GM18519 (cell line): ENCODE measurements at regions not wholly inside any gene's neighbourhood (a gene's known extent, or its start where the extent isn't known, plus 50 kb on each side); places are given as distances from the start of the nearest gene placed in this dataset.
"Not testable (repeated sequence)": the region's sequence is repeated elsewhere in the genome, so short reads cannot be mapped to it uniquely, and the experiment has no call there.

Source experiments
- ATAC-seq: cut with Tn5 transposase; IDR thresholded peaks from one replicate; pipeline ENCODE4 v1.9.1; 2021; ENCODE audit warnings: mild to moderate bottlenecking, moderate library complexity; ENCODE audit not compliant: unreplicated experiment, low FRiP score

DNA sequence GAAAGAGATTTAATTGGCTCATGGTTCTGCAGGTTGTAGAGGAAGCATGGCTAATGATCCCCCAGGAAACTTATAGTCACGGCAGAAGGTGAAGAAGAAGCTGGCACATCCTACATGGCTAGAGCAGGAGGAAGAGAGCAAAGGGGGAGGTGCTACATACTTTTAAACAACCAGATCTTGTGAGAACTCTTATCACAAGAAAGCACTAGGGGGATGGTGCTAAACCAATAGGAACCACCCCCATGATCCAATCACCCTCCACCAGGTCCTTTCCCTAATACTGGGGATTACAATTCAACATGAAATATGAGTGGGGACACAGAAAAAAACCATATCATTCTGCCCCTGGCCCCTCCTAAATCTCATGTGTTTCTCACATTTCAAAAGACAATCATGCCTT is 147.2 kb upstream of the EPB41L4A start:
- ATAC-seq = no peak

GRCh38 chr5:112569596-112569995 is 150.5 kb upstream of the EPB41L4A start:
- no peak for ATAC-seq

- no peak for ATAC-seq
These were observed 151.8 kb upstream of the EPB41L4A start for GRCh38 chr5:112570708-112571444.

DNA sequence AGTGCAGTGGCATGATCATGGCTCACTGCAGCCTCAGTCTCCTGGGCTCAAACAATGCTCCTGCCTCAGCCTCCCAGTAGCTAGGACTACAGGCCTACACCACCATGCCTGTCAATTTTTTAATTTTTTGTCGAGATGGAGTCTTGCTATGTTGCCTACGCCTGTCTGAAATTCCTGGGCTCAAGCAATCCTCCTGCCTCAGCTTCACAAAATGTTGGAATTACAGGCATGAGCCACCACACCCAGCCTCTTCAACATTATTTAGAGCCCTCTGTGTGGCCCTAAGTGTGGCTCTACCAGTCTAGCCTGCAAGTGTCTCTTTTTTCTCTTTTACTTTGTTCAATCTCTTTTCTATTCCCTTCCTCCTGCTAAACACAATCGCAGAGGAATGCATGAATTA is 154.4 kb upstream of the EPB41L4A start:
- ATAC-seq = no peak

DNA sequence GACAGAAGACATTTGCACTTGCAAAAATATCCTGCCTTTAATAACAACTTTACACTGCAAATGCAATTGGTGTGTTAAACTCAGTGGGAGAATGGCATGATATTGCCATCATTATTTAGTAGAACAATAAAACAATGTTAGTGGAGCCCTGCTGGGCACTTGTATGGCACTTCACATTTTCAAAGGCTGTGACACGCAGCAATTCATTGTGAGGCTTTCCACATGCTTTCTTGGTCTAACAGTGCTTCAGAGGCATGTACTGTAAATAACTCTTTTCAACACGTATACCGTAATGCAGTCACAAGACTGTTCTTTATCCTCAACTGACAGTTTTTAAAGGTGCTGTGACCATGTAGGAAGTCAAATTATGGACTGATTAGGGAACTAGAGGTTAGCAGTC is 155.5 kb upstream of the EPB41L4A start:
- no peak for ATAC-seq

- ATAC-seq = no peak
These were observed 157.3 kb upstream of the EPB41L4A start for GRCh38 chr5:112576298-112576925.

- ATAC-seq = no peak
These were observed 158.0 kb upstream of the APC start for GRCh38 chr5:112579599-112580170.

DNA sequence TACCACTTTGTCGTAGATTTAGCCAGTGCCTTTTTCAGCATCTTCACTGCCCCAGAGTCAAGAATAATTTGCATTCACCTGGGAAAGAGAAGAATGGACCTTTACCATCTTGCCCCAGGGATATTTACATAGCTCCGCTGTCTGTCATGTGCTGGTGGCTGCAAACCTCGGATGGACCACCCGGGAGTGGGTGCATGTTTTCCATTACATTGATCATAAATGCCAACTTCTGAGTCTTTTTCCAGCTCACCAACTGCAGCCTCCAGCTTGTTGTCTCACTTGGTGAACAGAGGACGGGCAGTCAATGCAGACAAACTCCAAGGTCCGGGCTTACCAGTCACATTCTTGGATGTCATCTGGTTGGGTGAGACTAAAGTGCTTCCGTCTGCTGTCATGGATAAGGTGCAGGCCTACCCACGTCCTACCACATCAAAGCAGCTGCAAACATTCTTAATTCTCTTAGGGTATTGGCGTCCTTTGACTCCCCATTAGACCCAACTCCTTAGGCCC is 155.8 kb upstream of the APC start:
- no peak for ATAC-seq

- ATAC-seq = no peak
These were observed 154.5 kb upstream of the APC start for GRCh38 chr5:112583166-112583565.

DNA sequence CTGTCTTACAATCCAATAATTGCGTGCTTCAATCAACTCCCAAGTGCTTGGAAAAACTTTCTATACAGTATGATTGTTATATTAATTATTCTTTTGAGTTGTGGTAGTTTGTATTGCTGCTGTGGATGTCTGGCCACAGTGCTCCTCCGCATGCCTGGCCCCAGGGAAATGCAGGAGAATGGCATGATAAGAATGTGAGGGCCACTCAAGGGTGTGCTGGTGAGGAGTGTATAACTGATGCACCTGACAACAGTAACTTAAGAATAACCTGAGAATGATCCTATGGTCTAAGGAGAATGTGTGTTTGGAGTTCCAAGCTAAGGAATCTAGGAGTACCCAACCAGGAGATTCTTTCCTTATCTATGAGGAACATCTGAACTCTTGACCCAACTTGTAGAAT is 152.9 kb upstream of the APC start:
- ATAC-seq = no peak

- ATAC-seq = no peak
These were observed 151.1 kb upstream of the APC start for GRCh38 chr5:112586596-112587062.

DNA sequence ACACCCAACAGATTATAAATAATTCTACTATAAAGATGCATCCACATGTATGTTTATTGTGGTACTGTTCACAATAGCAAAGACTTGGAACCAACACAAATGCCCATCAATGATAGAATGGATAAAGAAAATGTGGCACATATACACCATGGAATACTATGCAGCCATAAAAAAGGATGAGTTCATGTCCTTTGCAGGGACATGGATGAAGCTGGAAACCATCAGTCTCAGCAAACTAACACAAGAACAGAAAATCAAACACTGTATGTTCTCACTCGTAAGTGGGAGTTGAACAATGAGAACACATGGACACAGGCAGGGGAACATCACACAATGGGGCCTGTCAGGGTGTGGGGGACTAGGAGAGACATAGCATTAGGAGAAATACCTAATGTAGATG is 146.8 kb upstream of the APC start:
- not testable (repeated sequence) for ATAC-seq

GRCh38 chr5:112594095-112594850 is 143.4 kb upstream of the APC start:
- no peak for ATAC-seq

DNA sequence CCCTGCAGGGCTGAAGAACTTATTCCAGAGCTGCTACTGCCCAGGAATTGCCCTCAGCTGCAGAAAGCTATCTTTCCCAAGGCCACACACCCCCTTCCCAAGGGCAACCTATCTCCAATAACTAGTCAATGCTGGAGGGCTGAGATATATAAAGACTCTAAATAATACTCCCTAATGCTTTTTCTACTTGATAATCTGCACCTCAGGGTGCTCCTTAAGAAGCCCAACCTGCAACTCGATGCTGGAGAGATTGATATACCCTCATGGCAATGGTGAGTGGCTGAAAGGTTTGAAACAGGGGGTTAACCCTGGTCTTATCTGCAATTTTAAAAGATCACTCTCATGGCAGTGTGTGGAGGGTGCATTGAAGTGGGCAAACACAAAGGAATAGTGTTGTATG is 142.7 kb upstream of the APC start:
- ATAC-seq = no peak

DNA sequence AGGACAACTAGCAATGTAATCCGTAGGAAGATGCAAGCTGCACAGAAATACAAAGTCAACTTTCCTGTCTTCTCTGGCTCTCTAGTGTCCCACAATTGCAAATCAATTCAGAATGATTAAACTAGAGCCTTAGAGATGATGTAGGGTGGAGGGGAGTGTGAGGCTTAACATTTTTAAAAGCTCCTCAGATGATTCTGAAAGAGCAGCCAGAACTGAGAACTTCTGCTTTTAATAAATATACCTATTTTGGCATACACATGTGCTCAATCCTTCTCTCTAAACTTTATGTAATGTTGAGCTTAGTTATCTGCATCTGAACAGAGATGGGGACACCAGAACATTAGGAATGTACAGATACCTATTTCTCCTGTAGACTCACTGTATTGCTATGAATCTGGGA is 139.9 kb upstream of the APC start:
- ATAC-seq = no peak

DNA sequence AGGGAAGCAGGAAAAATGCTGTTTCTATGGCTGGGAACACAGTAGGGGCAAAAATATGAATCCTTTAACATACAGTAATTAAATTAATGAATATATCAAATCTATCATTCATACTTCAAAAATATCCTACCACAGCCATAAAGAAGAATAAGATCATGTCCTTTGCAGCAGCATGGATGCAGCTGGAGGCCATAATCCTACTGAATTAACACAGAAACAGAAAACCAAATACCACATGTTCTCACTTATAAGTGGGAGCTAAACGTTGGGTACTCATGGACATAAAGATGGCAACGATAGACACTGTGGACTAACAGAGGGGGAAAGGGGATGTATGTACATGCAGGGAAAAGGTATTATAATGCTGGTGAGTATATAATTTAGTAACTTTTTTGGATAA is 137.2 kb upstream of the APC start:
- ATAC-seq = not testable (repeated sequence)

GRCh38 chr5:112604732-112605630 is 132.7 kb upstream of the APC start:
- no peak for ATAC-seq

GRCh38 chr5:112608975-112609374 is 128.7 kb upstream of the APC start:
- ATAC-seq = no peak

DNA sequence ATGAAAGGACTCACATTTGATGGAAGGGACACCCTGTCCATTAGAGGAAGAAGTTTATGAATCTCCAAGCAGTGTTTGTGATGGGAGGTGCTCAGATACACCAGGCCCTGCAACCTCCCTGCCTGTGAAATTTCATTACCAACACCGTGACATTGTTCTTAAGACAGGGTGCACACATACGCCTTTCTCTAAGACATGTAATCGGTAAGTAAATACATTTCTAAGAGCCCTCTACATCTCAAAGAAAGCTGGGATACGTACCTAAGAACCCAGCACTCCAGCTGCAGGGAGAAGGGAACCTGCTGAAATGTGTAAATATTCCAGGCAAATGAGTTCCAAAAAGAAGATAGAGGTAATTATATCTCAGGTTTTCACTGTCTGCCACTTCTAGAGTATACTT is 125.0 kb upstream of the APC start:
- no peak for ATAC-seq

- ATAC-seq = no peak
These were observed 123.4 kb upstream of the APC start for GRCh38 chr5:112614285-112614684.
